Dermis microvascular lymphatic vessel endothelial cell (primary cell): ENCODE measurements at regions not wholly inside any gene's neighbourhood (a gene's known extent, or its start where the extent isn't known, plus 50 kb on each side); places are given as distances from the start of the nearest gene placed in this dataset.
"Not testable (repeated sequence)": the region's sequence is repeated elsewhere in the genome, so short reads cannot be mapped to it uniquely, and the experiment has no call there.

Experiments used
- DNase-seq, 2 donors: peaks; one replicate each; pipeline versions ENCODE4 v3.0.0 to v3.0.0-alpha.2; 2010; ENCODE audit warnings: low read depth in 2 of 2

GRCh38 chr2:211144078-211144477 lies 587.7 kb downstream of the CPS1 start:
- DNase-seq = peak in 1 of 2 donors; percentile 19

DNA sequence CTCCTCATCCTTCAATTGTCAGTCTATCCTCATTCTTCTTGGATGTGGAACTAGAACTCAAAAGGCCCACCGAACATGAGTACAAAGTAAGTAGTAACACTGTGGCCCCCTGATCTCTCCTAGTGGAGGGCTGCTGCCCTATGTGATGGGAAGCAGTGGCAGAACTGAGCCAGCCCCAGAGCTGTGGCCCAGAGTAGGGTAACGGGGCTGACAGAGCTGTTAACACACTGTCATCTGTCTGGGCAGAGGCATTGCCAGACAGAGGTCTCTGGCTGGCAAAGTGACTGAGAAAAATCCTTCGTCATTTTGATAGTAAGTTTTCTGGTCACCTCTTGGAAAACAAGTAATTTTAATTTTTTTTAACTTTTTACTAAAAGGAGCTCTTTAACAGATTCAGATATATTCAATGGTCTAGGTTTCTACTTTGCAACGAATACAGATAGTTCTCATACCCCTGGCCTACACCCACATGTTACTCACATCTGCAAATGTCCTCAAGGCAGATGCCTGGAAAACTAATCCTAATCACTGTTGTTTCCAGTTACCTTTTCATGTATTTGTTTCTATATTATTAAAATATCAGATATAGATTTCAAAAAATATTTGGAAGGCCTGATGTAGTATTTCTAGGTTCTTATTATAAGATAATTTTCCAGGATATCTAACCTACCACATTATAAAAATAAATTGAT lies 588.7 kb downstream of the CPS1 start:
- no peak for DNase-seq

GRCh38 chr2:211149731-211150130 lies 593.3 kb downstream of the CPS1 start:
- DNase-seq = no peak

GRCh38 chr2:211157211-211157610 lies 600.8 kb downstream of the CPS1 start:
- no peak for DNase-seq

GRCh38 chr2:211157856-211158463 lies 601.6 kb downstream of the CPS1 start:
- peak; percentile 48 to 66 for DNase-seq

GRCh38 chr2:211159972-211160371 lies 603.6 kb downstream of the CPS1 start:
- no peak for DNase-seq

DNA sequence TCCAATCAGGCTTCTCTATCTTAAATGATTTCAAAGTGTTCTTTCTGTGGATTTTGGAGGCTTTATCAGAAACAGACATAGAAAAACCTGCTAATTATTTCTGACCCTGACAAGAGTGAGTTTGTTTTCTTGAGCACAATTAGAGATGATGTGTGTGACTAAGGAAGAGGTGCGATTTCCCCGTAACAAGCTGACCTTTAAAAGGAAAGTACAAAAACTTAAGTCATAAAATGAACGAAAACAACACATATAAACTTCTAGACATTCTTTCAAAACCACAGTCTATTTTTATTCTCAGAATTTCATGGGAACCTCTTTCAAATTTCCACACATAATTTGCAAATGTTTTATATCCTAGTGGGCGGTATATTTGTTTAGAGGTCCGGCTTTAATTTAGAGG lies 604.8 kb downstream of the CPS1 start:
- DNase-seq = no peak

DNA sequence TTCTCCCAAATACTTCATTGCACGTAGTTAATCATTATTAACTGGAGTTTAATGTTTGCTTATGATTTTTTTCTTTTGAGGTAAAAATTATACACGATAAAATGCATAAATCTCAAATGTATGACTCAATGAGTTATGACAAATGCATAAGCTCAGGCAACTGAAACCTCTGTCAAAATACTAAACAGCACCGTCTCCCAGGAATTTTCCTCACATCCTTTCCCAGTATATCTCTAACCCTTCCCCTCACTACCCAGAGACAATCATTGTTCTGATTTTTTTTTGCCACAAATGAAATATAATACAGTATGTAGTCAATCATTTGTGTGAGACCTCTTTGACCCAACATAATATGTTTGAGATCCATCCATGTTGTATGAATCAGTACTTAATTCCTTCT lies 606.5 kb downstream of the CPS1 start:
- DNase-seq = no peak

DNA sequence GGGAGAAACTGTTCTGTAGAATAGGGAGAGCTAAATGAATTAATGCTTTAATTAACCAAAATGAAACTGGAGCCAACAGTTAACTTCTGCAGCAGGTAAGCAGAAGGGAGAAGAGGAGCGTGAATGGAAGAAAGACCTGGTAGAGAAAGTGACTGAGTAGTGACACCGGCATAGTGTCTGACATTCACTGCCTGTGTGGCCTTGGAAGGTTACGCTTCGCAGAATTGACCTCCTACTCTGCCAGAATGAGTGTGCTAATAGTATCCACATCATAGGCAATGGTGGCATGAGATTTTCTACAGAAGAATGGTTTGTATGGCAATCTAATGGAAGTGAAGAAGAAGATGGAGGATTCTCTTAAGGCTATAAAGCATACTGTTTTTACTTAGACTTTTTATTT lies 614.4 kb downstream of the CPS1 start:
- no peak for DNase-seq

DNA sequence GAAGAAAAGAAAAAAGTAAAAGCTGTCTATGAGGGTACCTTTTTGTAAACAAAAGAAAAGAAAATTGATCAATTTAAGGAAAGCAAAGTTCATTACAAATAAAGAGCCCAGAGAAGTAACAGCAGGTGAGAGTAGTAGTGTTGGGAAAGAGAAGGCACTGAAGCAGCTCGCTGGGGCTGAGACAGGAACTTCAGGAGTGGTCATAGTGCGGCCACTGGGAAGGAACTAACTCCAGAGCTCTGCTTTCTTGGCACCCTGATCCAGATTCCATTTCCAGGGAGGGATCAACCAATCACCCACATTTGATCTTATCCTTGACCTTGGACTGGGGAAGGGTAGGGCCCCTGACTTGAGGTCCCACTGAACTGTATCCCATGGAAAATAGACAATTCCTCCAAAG lies 617.6 kb downstream of the CPS1 start:
- no peak for DNase-seq

DNA sequence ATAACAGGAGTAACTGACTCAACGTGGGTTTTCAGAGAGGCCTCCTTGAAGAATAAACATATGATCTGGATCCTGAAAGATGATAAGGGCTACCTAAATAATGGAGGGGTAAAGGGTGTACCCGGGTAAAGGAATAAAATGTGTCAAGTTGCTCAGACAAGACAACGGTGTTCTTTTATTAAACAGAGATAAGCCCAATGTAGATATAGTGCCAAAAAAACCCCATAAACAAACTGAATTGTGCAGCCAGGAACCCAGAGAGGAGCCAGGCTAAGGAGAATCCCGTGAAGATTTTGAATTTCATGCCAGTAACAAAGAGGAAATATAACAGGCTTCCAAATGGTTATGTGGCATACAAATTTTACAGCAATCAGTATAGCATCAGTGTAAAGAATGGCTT lies 618.2 kb downstream of the CPS1 start:
- DNase-seq = no peak

GRCh38 chr2:211175956-211176355 lies 619.6 kb downstream of the CPS1 start:
- no peak for DNase-seq

DNA sequence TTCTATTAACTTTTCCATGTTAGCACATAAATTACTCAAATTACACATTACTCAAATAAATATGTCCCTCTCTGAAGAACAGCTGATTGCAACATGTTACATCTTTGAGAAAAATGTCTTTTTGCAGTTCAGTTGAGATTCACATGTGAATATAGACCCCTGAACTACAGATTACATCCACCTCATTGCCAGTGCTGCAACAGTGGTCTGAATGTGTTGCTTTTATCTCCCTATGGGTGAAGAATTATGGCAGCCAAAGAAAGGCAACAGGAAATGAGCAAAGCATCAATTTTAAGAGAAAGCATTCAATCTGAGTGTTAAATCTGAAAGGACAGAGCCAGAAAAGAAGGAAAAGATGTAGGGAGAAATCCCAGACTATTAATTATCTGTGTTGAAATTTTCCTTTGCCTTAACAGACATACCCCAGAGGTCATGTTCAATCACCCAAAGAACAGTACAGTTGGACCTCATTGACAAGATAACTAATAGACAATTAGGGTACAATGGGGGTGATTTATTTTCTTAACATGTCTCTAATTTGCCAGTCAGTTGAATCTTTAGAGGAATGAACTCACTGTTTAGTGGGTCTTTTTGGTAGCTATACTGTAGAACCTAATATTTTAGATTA lies 620.2 kb downstream of the CPS1 start:
- DNase-seq = no peak

DNA sequence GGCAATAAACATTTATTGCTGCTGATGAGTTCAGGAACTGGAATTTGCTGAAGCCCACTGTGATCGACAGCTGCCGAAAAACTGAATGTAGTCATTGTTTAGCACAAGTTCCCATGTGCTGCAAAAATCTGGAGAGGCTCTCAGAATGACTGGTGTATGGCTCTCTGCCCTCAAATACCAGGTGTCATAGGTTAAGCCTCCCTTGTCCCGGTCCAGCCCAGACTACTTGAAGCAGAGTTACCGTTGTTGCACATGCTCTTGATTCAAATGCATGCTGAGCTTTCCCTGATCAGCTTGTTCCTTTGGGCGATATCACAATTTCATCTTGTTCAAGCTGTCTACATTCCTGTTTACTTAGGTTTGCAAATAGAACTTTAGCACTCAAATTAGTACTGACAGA lies 625.2 kb downstream of the CPS1 start:
- DNase-seq = no peak

DNA sequence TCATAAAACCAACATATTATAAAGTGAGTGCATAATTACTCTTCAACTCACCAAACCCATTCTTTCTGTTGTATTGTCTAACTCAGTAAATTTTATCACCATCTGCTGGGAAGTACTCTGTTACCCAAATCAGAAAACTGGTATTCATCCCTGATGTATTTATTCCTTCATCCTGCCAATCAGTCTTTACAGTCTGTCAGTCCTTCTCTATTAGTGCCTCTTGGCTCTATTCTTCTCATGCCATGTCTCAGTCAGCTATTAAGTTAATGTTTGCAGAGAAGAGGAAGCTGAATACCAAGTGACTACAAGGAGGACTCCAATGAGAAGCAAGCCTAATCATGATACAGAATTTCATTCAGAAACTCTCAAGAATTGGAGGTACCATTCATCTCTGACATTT lies 631.2 kb downstream of the CPS1 start:
- DNase-seq = no peak

GRCh38 chr2:211203986-211204385 lies 647.6 kb downstream of the CPS1 start:
- no peak for DNase-seq

DNA sequence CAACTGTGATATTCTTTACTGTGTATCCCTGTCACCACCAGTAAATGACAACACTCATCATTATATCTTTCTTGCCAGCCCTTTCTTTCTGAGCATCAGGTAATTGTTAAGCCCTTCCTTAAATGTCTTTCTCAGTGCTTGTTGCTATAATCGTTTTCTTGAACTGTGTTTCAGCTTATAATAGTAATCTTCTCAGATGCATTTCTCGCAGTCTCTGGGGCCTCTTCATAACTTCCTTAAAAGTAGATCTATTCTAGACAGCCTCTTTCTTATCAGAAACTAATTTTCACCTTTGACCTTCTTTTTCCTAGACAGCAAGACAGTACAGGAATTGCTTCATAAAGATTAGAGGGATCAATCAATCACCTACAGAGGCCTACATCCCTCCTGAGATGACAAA lies 648.1 kb downstream of the CPS1 start:
- no peak for DNase-seq

GRCh38 chr2:211204902-211205301 lies 648.5 kb downstream of the CPS1 start:
- no peak for DNase-seq

DNA sequence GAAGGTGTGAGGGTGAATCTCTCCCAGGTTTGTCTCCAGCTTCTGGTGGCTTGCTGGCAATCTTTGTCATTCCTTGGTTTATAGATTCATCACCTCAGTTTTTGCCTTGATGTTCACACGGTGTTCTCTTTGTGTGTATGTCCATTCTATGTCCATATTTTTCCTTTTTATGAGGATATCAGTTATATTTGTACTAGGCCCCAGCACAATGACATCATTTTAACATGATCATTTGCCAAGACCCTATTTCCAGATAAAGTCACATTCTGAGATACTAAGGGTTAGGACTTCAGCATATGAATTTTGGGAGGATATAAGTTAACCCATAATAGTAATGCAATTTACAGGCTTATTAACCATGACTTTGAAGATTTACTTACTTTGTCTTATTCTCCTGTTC lies 649.0 kb downstream of the CPS1 start:
- no peak for DNase-seq

- DNase-seq = no peak
Observed at GRCh38 chr2:211205836-211206235, 649.4 kb downstream of the CPS1 start.

GRCh38 chr2:211216221-211216620 lies 659.8 kb downstream of the CPS1 start:
- DNase-seq = no peak

GRCh38 chr2:211219548-211219947 lies 663.1 kb downstream of the CPS1 start:
- not testable (repeated sequence) for DNase-seq

GRCh38 chr2:211225784-211226183 lies 669.4 kb downstream of the CPS1 start:
- no peak for DNase-seq
